ENCODE measurements at regions not wholly inside any gene's neighbourhood (a gene's known extent, or its start where the extent isn't known, plus 50 kb on each side); places are given as distances from the start of the nearest gene placed in this dataset.

DNA sequence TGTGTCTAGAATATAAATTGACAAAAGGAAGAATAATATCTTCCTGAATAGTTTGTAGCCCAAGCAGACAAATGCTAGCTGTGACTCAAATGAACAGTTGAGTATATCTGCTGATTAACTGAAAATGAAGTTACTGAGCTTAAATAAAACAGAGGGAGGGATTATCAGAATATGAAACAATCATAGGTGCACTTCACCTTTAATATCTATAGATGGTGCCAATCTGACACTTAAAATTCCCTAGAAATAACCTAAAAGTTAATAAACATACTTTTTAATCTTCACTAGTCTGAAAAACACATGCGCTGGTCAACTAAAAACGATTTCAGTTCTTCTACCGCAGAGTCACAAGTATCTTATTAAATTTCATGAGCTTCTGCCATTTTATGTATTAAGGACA lies 280.8 kb upstream of the RASA1 start:
- H3K9ac ChIP-seq (replicated peaks; ENCODE audit: extremely low read depth, insufficient read depth, low read length): no peak overlapping the region
- no TSS peak for BruUV-seq (replicated peaks)

More for the DNA sequence above, 280.8 kb upstream of the RASA1 start:
- Histone ChIP-seq H3K27ac (ENCODE audit: insufficient read depth, low read depth, low read length) (no peak overlapping the region), H3K4me2 (ENCODE audit: insufficient read depth, low read length) (no peak overlapping the region), H3K27me3 (ENCODE audit: control insufficient read depth in 2 of 2, insufficient read depth in 2 of 2, low read length in 2 of 2) (peaks cover 0 to 2% of the 10 kb centered on the region in 2 experiments), H3K4me1 (ENCODE audit: control insufficient read depth, extremely low read depth, insufficient read depth, low read length) (no peaks in the 10 kb centered on the region), H3K36me3 (ENCODE audit: control insufficient read depth in 2 of 2, extremely low read depth in 1 of 2, insufficient read depth in 2 of 2, low read length in 2 of 2) (no peaks in the 10 kb centered on the region), H3K4me3 (replicated peaks in 1 of 3; ENCODE audit: insufficient read depth in 1 of 3, low read depth in 1 of 3, low read length in 3 of 3) (no peak overlapping the region), H4K20me1 (replicated peaks; ENCODE audit: control insufficient read depth, extremely low read depth, insufficient read depth, low read length) (no peaks in the 10 kb centered on the region), H3K9me3 (replicated peaks; ENCODE audit: control insufficient read depth, insufficient read depth, low read length) (no peaks in the 10 kb centered on the region), H2AFZ (ENCODE audit: low read depth, low read length) (no peak overlapping the region), H3K79me2 (ENCODE audit: control insufficient read depth, insufficient read depth, low read length) (no peaks in the 10 kb centered on the region), H3K9me1 (replicated peaks; ENCODE audit: control insufficient read depth, extremely low read depth, insufficient read depth, low read length) (no peaks in the 10 kb centered on the region)
- intact Hi-C loops (cut with micrococcal nuclease): no loop called here
- DNase-seq (ENCODE audit: low read depth, low spot score) (no peak), FAIRE-seq (no peak)
- ChIA-PET POLR2A (no interaction called here), CTCF (interaction anchor here (0.9 to 2.1 kb wide), 6 partner anchors 11 to 1704 kb away, joined by 4 to 10 read pairs (median 4); no protein-coding TSS in a partner anchor)
- dilution Hi-C loops (cut with MboI; ENCODE audit: extremely low pct_ligation_motif_present, low sequenced_read_pairs): no loop called here
- TF ChIP-seq, protein P1, sequence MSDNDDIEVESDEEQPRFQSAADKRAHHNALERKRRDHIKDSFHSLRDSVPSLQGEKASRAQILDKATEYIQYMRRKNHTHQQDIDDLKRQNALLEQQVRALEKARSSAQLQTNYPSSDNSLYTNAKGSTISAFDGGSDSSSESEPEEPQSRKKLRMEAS (IDR thresholded peaks at IDR 0.05; ENCODE audit: insufficient read depth, insufficient read length): no peak
- TF ChIP-seq FOS (IDR thresholded peaks at IDR 0.05; ENCODE audit: borderline replicate concordance, insufficient read depth, low read length) (no peak), GATA2 (IDR thresholded peaks at IDR 0.05; ENCODE audit: insufficient read depth, insufficient read length, low read depth, low read length) (no peak), POLR2A (IDR thresholded peaks at IDR 0.05; ENCODE audit: low read depth, low read length) (no peak), JUN (IDR thresholded peaks at IDR 0.05; ENCODE audit: borderline replicate concordance, insufficient read depth, insufficient read length, low read depth) (no peak), EZH2 (IDR thresholded peaks at IDR 0.05; ENCODE audit: borderline replicate concordance, low read depth, low read length, severe bottlenecking) (no peak), POLR2AphosphoS5 (IDR thresholded peaks at IDR 0.05; ENCODE audit: insufficient read depth, low read depth, low read length) (no peak), MYC (IDR thresholded peaks at IDR 0.05; ENCODE audit: low read depth, low read length) (no peak)
- TF ChIP-seq, protein P2, sequence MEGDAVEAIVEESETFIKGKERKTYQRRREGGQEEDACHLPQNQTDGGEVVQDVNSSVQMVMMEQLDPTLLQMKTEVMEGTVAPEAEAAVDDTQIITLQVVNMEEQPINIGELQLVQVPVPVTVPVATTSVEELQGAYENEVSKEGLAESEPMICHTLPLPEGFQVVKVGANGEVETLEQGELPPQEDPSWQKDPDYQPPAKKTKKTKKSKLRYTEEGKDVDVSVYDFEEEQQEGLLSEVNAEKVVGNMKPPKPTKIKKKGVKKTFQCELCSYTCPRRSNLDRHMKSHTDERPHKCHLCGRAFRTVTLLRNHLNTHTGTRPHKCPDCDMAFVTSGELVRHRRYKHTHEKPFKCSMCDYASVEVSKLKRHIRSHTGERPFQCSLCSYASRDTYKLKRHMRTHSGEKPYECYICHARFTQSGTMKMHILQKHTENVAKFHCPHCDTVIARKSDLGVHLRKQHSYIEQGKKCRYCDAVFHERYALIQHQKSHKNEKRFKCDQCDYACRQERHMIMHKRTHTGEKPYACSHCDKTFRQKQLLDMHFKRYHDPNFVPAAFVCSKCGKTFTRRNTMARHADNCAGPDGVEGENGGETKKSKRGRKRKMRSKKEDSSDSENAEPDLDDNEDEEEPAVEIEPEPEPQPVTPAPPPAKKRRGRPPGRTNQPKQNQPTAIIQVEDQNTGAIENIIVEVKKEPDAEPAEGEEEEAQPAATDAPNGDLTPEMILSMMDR (IDR thresholded peaks at IDR 0.05; ENCODE audit: extremely low read depth in 1 of 2, insufficient read depth in 1 of 2, low read depth in 1 of 2, low read length in 2 of 2): no peak
